H1 (cell line): ENCODE measurements at regions not wholly inside any gene's neighbourhood (a gene's known extent, or its start where the extent isn't known, plus 50 kb on each side); places are given as distances from the start of the nearest gene placed in this dataset.
"Not testable (repeated sequence)": the region's sequence is repeated elsewhere in the genome, so short reads cannot be mapped to it uniquely, and the experiment has no call there.

Source experiments
- GTF2F1 ChIP-seq: IDR thresholded peaks from 2 replicates; pipeline ENCODE4 v1.6.1; 2012; ENCODE audit warnings: low read depth, low read length, improper control_type of control experiment, borderline replicate concordance
- NANOG ChIP-seq: IDR thresholded peaks from 2 replicates; pipeline ENCODE4 v1.6.1; 2011; ENCODE audit warnings: low read length, low read depth, mild to moderate bottlenecking, inconsistent platforms; ENCODE audit not compliant: insufficient read depth, poor library complexity, severe bottlenecking
- NRF1 ChIP-seq: IDR thresholded peaks from 2 replicates; pipeline ENCODE4 v1.6.1; 2011; ENCODE audit warnings: mild to moderate bottlenecking, low read depth, low read length, improper control_type of control experiment
- POLR2AphosphoS5 ChIP-seq: IDR thresholded peaks from 2 replicates; pipeline ENCODE4 v1.6.1; 2011; ENCODE audit warnings: low read depth, low read length
- TEAD4 ChIP-seq: IDR thresholded peaks from 2 replicates; pipeline ENCODE4 v1.6.1; 2012; ENCODE audit warnings: low read depth, low read length, inconsistent platforms, mixed read lengths

GRCh38 chr4:131011961-131012360 lies 1916.0 kb downstream of the C4orf33 start:
- not testable (repeated sequence) for TF ChIP-seq TEAD4, POLR2AphosphoS5, NANOG, NRF1, GTF2F1
